Testis (tissue), 2 donors: ENCODE measurements at regions not wholly inside any gene's neighbourhood (a gene's known extent, or its start where the extent isn't known, plus 50 kb on each side); places are given as distances from the start of the nearest gene placed in this dataset.

ENCODE experiments used
- DNase-seq: peaks from one replicate; pipeline ENCODE4 v3.0.0-alpha.2; 2019
- H3K27ac ChIP-seq, 2 donors: fragments of 200-600 bp; sonication (generic); one replicate each; pipeline ENCODE4 v1.5.1; 2019
- H3K27me3 ChIP-seq: fragments of 200-600 bp; sonication (generic); one replicate; pipeline ENCODE4 v1.5.1; 2019
- H3K36me3 ChIP-seq: fragments of 200-600 bp; sonication (generic); one replicate; pipeline ENCODE4 v1.5.1; 2017; ENCODE audit warnings: low read depth; ENCODE audit errors: missing control alignments
- H3K4me1 ChIP-seq: fragments of 200-600 bp; sonication (generic); one replicate; pipeline ENCODE4 v1.5.1; 2019
- H3K4me3 ChIP-seq, 2 donors: fragments of 200-600 bp; sonication (generic); one replicate each; pipeline ENCODE4 v1.5.1; 2017 to 2019
- H3K9me3 ChIP-seq: fragments of 200-600 bp; sonication (generic); one replicate; pipeline ENCODE4 v1.5.1; 2017
- POLR2A ChIP-seq: fragments of 450-650 bp; IDR thresholded peaks from one replicate; pipeline ENCODE4 v1.6.1; 2017; ENCODE audit warnings: antibody characterized with exemption, mild to moderate bottlenecking, moderate library complexity
- WGBS, 2 donors: methylation state at CpG; one replicate each; pipeline ENCODE4 v1.1.5; 2018; 5-methylcytosine and 5-hydroxymethylcytosine counted together
- intact Hi-C: fragments of 100-400 bp; cut with DNase I; formaldehyde crosslinking; loops from one replicate; pipeline ENCODE4 v1.15.1; 2023; ENCODE audit warnings: low total_unique reads
- TF ChIP-seq, protein P1 (sequence below), 3 experiments: fragments of 450-650 bp in 2 of 3; fragments of 200-600 bp in 1 of 3; sonication (generic) in 1 of 3; IDR thresholded peaks; one replicate each; pipeline ENCODE4 v1.5.1; 2016 to 2019; ENCODE audit warnings: antibody characterized with exemption in 3 of 3, mild to moderate bottlenecking in 2 of 3, moderate library complexity in 1 of 3

DNA sequence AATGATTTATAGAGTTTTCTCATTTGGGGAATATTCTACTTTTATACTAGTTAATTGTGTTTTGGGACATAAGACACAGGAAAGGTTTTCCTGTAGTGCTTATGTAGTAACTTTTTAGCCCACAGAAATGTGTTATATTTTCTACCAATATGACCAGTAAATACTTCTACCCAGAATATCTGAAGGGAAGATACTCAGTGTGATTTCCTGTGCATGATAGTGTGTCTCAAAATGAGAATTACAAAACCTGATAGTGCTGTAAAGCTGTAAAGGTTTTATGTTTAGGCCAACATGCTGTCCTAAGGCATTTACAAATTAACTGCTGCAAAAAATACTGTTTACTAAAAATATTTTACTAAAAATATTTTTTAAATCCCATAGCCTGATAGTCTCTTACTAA is 126.8 kb downstream of the RXFP2 start:
- H3K27me3 ChIP-seq, result no peaks in the 10 kb centered on the region
- no peak overlapping the region for H3K4me3 ChIP-seq
- no peaks in the 10 kb centered on the region for H3K9me3 ChIP-seq
- intact Hi-C loops, result no loop called here
- no peaks in the 10 kb centered on the region for H3K4me1 ChIP-seq
- no peak overlapping the region for H3K27ac ChIP-seq
- no peak for DNase-seq
- TF ChIP-seq, protein P1, sequence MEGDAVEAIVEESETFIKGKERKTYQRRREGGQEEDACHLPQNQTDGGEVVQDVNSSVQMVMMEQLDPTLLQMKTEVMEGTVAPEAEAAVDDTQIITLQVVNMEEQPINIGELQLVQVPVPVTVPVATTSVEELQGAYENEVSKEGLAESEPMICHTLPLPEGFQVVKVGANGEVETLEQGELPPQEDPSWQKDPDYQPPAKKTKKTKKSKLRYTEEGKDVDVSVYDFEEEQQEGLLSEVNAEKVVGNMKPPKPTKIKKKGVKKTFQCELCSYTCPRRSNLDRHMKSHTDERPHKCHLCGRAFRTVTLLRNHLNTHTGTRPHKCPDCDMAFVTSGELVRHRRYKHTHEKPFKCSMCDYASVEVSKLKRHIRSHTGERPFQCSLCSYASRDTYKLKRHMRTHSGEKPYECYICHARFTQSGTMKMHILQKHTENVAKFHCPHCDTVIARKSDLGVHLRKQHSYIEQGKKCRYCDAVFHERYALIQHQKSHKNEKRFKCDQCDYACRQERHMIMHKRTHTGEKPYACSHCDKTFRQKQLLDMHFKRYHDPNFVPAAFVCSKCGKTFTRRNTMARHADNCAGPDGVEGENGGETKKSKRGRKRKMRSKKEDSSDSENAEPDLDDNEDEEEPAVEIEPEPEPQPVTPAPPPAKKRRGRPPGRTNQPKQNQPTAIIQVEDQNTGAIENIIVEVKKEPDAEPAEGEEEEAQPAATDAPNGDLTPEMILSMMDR (IDR thresholded peaks at IDR 0.05), result no peak
- no peak for TF ChIP-seq POLR2A
- no peaks in the 10 kb centered on the region for H3K36me3 ChIP-seq

DNA sequence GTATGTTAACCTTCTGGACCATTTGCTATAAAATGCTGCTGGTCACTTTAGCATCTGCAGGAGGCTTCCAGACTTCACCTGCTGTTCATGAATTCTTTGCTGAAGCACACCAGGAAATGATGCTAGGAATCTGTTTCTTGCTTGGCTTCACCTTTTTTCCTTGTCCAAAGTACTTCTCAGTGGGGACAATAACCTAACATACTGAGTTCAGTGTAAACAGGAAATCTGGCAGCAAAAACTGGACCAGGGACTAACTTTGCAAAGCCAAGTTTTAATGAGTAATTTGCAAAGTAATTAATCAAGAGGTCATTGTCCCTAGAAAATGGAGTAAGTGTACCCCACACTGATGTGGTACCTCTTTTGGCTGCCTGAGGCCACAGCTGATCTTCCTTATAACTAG is 128.4 kb downstream of the RXFP2 start:
- no peak overlapping the region for H3K4me3 ChIP-seq
- no peaks in the 10 kb centered on the region for H3K4me1 ChIP-seq
- no peak overlapping the region for H3K27ac ChIP-seq
- H3K9me3 ChIP-seq, result no peaks in the 10 kb centered on the region
- TF ChIP-seq POLR2A, result no peak
- TF ChIP-seq, protein P1 (IDR thresholded peaks at IDR 0.05), result no peak
- intact Hi-C loops, result no loop called here
- no peaks in the 10 kb centered on the region for H3K27me3 ChIP-seq
- H3K36me3 ChIP-seq, result no peaks in the 10 kb centered on the region
- DNase-seq, result no peak

DNA sequence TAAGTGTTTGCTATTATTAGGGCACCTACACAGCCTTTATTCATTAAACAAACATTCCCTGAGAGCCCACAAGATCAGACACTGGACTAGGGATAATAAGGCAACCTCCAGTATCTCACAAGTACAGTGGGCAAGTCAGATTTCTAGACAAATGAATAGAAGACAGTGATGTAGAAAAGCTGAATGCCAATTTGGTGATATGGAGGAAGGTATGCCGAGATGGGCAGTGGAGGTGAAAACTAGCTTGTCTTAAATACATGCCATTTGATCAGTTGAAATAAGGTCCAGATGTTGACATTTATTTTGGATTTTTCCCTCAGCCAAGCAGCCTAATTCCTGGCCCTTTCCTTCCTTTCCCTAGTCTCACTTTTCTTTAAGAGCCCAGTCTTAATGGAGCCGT is 130.3 kb downstream of the RXFP2 start:
- H3K9me3 ChIP-seq, result no peaks in the 10 kb centered on the region
- 97% methylated on average over 2 of the region's 2 CpGs for WGBS, 2 donors
- H3K36me3 ChIP-seq, result no peaks in the 10 kb centered on the region
- H3K27me3 ChIP-seq, result no peaks in the 10 kb centered on the region
- H3K4me1 ChIP-seq, result no peaks in the 10 kb centered on the region
- H3K27ac ChIP-seq, result no peak overlapping the region
- no peak overlapping the region for H3K4me3 ChIP-seq
- TF ChIP-seq POLR2A, result no peak
- TF ChIP-seq, protein P1 (IDR thresholded peaks at IDR 0.05), result no peak
- DNase-seq, result no peak
- intact Hi-C loops, result no loop called here

DNA sequence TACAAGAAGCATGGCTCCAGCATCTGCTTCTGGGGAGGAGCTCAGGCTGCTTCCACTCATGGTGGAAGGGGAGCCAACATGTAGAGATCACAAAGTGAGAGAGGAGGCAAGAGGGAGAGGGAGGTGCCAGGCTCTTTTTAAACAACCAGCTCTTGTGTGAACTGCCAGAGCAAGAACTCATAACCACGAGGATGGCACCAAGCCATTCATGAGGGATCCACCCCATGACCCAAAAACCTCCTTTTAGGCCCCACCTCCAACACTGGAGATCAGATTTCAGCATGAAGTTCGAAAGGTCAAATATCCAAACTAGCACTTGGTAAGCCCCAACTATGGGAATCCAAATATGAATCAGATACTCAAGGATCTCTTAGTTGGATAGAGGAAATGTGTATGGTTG is 131.2 kb downstream of the RXFP2 start:
- Histone ChIP-seq H3K27ac (no peak overlapping the region), H3K4me1 (no peaks in the 10 kb centered on the region), H3K36me3 (no peaks in the 10 kb centered on the region), H3K27me3 (no peaks in the 10 kb centered on the region), H3K9me3 (no peaks in the 10 kb centered on the region), H3K4me3 (no peak overlapping the region)
- 65 to 88% methylated on average over 2 of the region's 2 CpGs for WGBS, 2 donors
- no peak for DNase-seq
- intact Hi-C loops, result no loop called here
- TF ChIP-seq POLR2A, result no peak
- TF ChIP-seq, protein P1 (IDR thresholded peaks at IDR 0.05), result no peak

DNA sequence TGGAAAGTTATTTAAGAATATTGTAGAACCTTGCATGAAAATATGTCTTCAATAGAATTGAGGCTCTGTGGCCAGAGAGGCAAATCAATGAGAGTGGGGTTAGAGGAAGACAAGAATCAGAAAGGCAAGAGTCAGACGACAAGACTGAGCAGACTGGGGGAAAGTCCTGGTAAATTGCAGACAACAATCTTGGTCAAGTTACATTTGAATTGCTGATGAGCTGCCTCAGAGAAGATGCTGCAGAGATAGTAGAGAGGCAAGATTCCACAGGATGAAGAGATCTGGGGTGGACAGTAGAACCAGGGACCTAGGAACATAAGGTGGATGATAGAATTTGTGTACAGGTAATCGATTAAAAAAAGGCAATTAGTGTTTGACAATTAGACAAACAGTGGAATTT is 133.8 kb downstream of the RXFP2 start:
- DNase-seq, result no peak
- Histone ChIP-seq H3K27ac (no peak overlapping the region), H3K9me3 (no peaks in the 10 kb centered on the region), H3K4me1 (no peaks in the 10 kb centered on the region), H3K4me3 (no peak overlapping the region), H3K36me3 (no peaks in the 10 kb centered on the region), H3K27me3 (no peaks in the 10 kb centered on the region)
- intact Hi-C loops, result no loop called here
- no peak for TF ChIP-seq POLR2A
- TF ChIP-seq, protein P1 (IDR thresholded peaks at IDR 0.05), result no peak
- WGBS, 2 donors, result 79 to 81% methylated on average over 2 of the region's 2 CpGs
